HepG2 (cell line): ENCODE measurements at regions not wholly inside any gene's neighbourhood (a gene's known extent, or its start where the extent isn't known, plus 50 kb on each side); places are given as distances from the start of the nearest gene placed in this dataset.

Experiments used
- ATAC-seq: fragments of 200-7000 bp; cut with Tn5 transposase; 3 replicates; pipeline ENCODE4 v1.9.1; 2020; ENCODE audit warnings: mild to moderate bottlenecking, moderate library complexity
- BruUV-seq: library from RNA; stranded (reverse); fragments of 400-500 nt; replicated peaks from 2 replicates; lab custom pipeline; 2021; lab: Mats Ljungman, UMichigan
- CTCF ChIA-PET: fragments of 300-600 bp; formaldehyde crosslinking; extraction: SDS; loops from one replicate; lab custom pipeline; 2021; ENCODE audit warnings: low total read pairs, inconsistent platforms, low intra/inter-chr PET ratio; lab: Yijun Ruan, JAX
- POLR2A ChIA-PET: fragments of 350-600 bp; sonication (Branson Sonifier 250); formaldehyde crosslinking; loops from one replicate; lab custom pipeline; 2020; ENCODE audit warnings: antibody characterized with exemption, inconsistent platforms; lab: Yijun Ruan, JAX
- DNase-seq: peaks from one replicate; pipeline ENCODE4 v3.0.0-alpha.2; 2015; ENCODE audit warnings: low spot score
- FAIRE-seq: peaks from 3 replicates; lab custom pipeline; 2011; peaks lifted over from hg19 to GRCh38; lab: Jason Lieb, UNC
- H2AFZ ChIP-seq: one replicate; pipeline ENCODE4 v1.6.1; 2011; ENCODE audit warnings: low read length, inconsistent platforms
- H3K27ac ChIP-seq: fragments of 300-600 bp; 3 replicates; pipeline ENCODE4 v1.8.0; 2011; ENCODE audit warnings: mixed run types, mild to moderate bottlenecking, mixed read lengths, low read length, inconsistent platforms; ENCODE audit not compliant: insufficient read depth; ENCODE audit errors: extremely low read length
- H3K27me3 ChIP-seq, 2 experiments: fragments of 200-600 bp in 1 of 2; 2 replicates in 1 of 2; 3 replicates in 1 of 2; pipeline versions ENCODE4 v1.6.0 to v1.8.0; 2011; ENCODE audit warnings: low read length in 2 of 2, mild to moderate bottlenecking in 2 of 2, moderate library complexity in 2 of 2, inconsistent platforms in 1 of 2; ENCODE audit not compliant: insufficient read depth in 2 of 2, control insufficient read depth in 1 of 2
- H3K36me3 ChIP-seq, 2 experiments: fragments of 200-600 bp in 1 of 2; replicated peaks in 1 of 2; 2 replicates in 1 of 2; 3 replicates in 1 of 2; pipeline versions ENCODE4 v1.5.1 to v1.8.0; 2011; ENCODE audit warnings: low read length in 2 of 2, inconsistent platforms in 1 of 2; ENCODE audit not compliant: insufficient read depth in 2 of 2, control insufficient read depth in 1 of 2
- H3K4me1 ChIP-seq: 2 replicates; pipeline ENCODE4 v1.5.1; 2012; ENCODE audit warnings: low read length, inconsistent platforms; ENCODE audit not compliant: insufficient read depth
- H3K4me2 ChIP-seq: 2 replicates; pipeline ENCODE4 v1.6.0; 2011; ENCODE audit warnings: low read depth, low read length, inconsistent platforms
- H3K4me3 ChIP-seq, 3 experiments: fragments of 200-600 bp in 1 of 3; sonication (generic), shearing (Covaris generic) in 1 of 3; replicated peaks in 1 of 3; 2 replicates each; pipeline ENCODE4 v1.5.1; 2011 to 2016; ENCODE audit warnings: low read length in 3 of 3, inconsistent platforms in 2 of 3, low read depth in 2 of 3, mild to moderate bottlenecking in 2 of 3, control low read depth in 1 of 3, mixed read lengths in 1 of 3; ENCODE audit not compliant: insufficient read depth in 1 of 3
- H3K79me2 ChIP-seq: one replicate; pipeline ENCODE4 v1.6.1; 2011; ENCODE audit warnings: low read length, inconsistent platforms; ENCODE audit not compliant: insufficient read depth
- H3K9ac ChIP-seq: 2 replicates; pipeline ENCODE4 v1.6.0; 2011; ENCODE audit warnings: mild to moderate bottlenecking, low read depth, low read length, inconsistent platforms; ENCODE audit not compliant: insufficient read depth
- H3K9me3 ChIP-seq: 2 replicates; pipeline ENCODE4 v1.5.1; 2012; ENCODE audit warnings: mild to moderate bottlenecking, low read length
- H4K20me1 ChIP-seq: 2 replicates; pipeline ENCODE4 v1.6.0; 2011; ENCODE audit warnings: inconsistent platforms, mild to moderate bottlenecking, low read length, moderate library complexity; ENCODE audit not compliant: insufficient read depth
- AHR ChIP-seq: IDR thresholded peaks from 2 replicates; pipeline ENCODE4 v1.6.1; 2018; ENCODE audit warnings: missing genetic modification reagents, missing compliant biosample characterization
- ATAD3A ChIP-seq: sonication (generic); formaldehyde crosslinking; IDR thresholded peaks from 2 replicates; pipeline ENCODE4 v1.4.0; 2020; ENCODE audit warnings: missing genetic modification reagents
- HNF4G ChIP-seq, 2 experiments: sonication (generic) in 1 of 2; formaldehyde crosslinking in 1 of 2; IDR thresholded peaks; 2 replicates each; pipeline versions ENCODE4 v1.4.0 to v1.6.1; 2011 to 2020; ENCODE audit warnings: borderline replicate concordance in 2 of 2, low read depth in 2 of 2, mild to moderate bottlenecking in 2 of 2, low read length in 1 of 2, missing genetic modification reagents in 1 of 2, moderate library complexity in 1 of 2
- KLF13 ChIP-seq: sonication (generic); formaldehyde crosslinking; IDR thresholded peaks from 2 replicates; pipeline ENCODE4 v1.4.0; 2020; ENCODE audit warnings: mild to moderate bottlenecking, missing genetic modification reagents
- MIER2 ChIP-seq: IDR thresholded peaks from 2 replicates; pipeline ENCODE4 v1.6.1; 2016; ENCODE audit warnings: missing biosample characterization, missing genetic modification reagents
- MXD4 ChIP-seq: IDR thresholded peaks from 2 replicates; pipeline ENCODE4 v1.6.1; 2016; ENCODE audit warnings: mild to moderate bottlenecking, missing biosample characterization, missing genetic modification reagents
- RARG ChIP-seq: sonication (generic); formaldehyde crosslinking; IDR thresholded peaks from 2 replicates; pipeline ENCODE4 v1.4.0; 2020; ENCODE audit warnings: low read depth, mild to moderate bottlenecking, missing genetic modification reagents
- RFX5 ChIP-seq: IDR thresholded peaks from 2 replicates; pipeline ENCODE4 v1.6.1; 2011; ENCODE audit warnings: low read depth, low read length, improper control_type of control experiment
- SMC3 ChIP-seq: IDR thresholded peaks from 2 replicates; pipeline ENCODE4 v1.6.1; 2011; ENCODE audit warnings: low read length, improper control_type of control experiment
- SOX13 ChIP-seq, 3 experiments: fragments of 450-650 bp in 1 of 3; sonication (generic) in 1 of 3; formaldehyde crosslinking in 1 of 3; IDR thresholded peaks in 2 of 3; conservative IDR thresholded peaks in 1 of 3; 2 replicates each; pipeline versions ENCODE4 v1.5.0 to v1.6.1; 2016 to 2020; ENCODE audit warnings: antibody characterized with exemption in 1 of 3, mild to moderate bottlenecking in 1 of 3, missing compliant biosample characterization in 1 of 3, missing genetic modification reagents in 1 of 3, moderate library complexity in 1 of 3
- TRIM24 ChIP-seq: sonication (generic); formaldehyde crosslinking; IDR thresholded peaks from 2 replicates; pipeline ENCODE4 v1.8.0; 2022; ENCODE audit warnings: mild to moderate bottlenecking, missing genetic modification reagents
- ZFP36 ChIP-seq: fragments of 150-350 bp; IDR thresholded peaks from 2 replicates; pipeline ENCODE4 v1.6.1; 2018; ENCODE audit warnings: borderline replicate concordance, low read length, low read depth; ENCODE audit not compliant: partially characterized antibody
- ZNF274 ChIP-seq: sonication (generic); formaldehyde crosslinking; IDR thresholded peaks from 2 replicates; pipeline ENCODE4 v1.5.1; 2020; ENCODE audit warnings: mild to moderate bottlenecking, missing genetic modification reagents
- ZNF337 ChIP-seq: sonication (generic); formaldehyde crosslinking; IDR thresholded peaks from 2 replicates; pipeline ENCODE4 v1.5.1; 2020; ENCODE audit warnings: missing genetic modification reagents, low read depth, mild to moderate bottlenecking, borderline replicate concordance
- ZNF552 ChIP-seq: sonication (generic); formaldehyde crosslinking; IDR thresholded peaks from 2 replicates; pipeline ENCODE4 v1.9.0; 2022; ENCODE audit warnings: missing genetic modification reagents, mild to moderate bottlenecking, borderline replicate concordance
- ZNF558 ChIP-seq: sonication (generic); formaldehyde crosslinking; IDR thresholded peaks from 2 replicates; pipeline ENCODE4 v1.9.0; 2022; ENCODE audit warnings: mild to moderate bottlenecking, missing genetic modification reagents, borderline replicate concordance
- ZNF839 ChIP-seq: sonication (generic); formaldehyde crosslinking; IDR thresholded peaks from 2 replicates; pipeline ENCODE4 v1.4.0; 2020; ENCODE audit warnings: missing genetic modification reagents, mild to moderate bottlenecking, borderline replicate concordance
- WGBS: methylation state at CpG from one replicate; pipeline ENCODE4 v1.1.6; 2017; ENCODE audit warnings: low lambda C conversion rate; 5-methylcytosine and 5-hydroxymethylcytosine counted together
- in situ Hi-C: cut with HindIII; loops from 2 replicates; pipeline ENCODE4 v1.10.0; 2017; ENCODE audit warnings: low pct_unique_long_range_greater_than_20kb; ENCODE audit not compliant: extremely low pct_ligation_motif_present
- intact Hi-C: fragments of 100-400 bp; cut with micrococcal nuclease; formaldehyde crosslinking; loops from one replicate; pipeline ENCODE4 v1.10.0; 2022; ENCODE audit not compliant: unreplicated experiment
- TF ChIP-seq, protein P1 (sequence below): IDR thresholded peaks from 2 replicates; pipeline ENCODE4 v1.6.1; 2016; ENCODE audit warnings: control low read depth

DNA sequence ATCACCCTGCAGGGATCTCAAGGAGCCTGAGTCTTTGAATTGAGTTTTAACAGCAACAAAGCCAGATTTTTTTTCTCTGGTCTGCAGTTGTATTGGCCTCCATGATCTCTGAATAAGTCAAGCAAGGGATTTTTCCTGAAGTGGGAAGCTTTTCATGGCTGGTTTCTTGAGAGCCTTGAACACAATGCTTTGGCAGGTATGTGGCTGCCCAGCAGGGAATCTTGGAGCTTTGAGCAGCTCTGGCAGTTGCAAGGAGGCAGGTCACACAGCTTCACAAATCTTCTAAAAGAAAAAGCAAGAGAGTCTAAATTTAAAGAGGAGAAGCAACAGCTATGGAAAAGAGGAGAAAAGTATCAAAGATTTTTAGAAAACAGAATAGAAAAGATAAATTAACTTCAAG lies 60.1 kb downstream of the RPS29 start:
- POLR2A ChIA-PET: no interaction called here
- DNase-seq: no peak
- in situ Hi-C loops: no loop called here
- CTCF ChIA-PET: no interaction called here
- no TSS peak for BruUV-seq
- H3K27me3 ChIP-seq: no peaks in the 10 kb centered on the region
- no peaks in the 10 kb centered on the region for H3K4me1 ChIP-seq
- H3K9ac ChIP-seq: no peak overlapping the region
- H3K36me3 ChIP-seq: no peaks in the 10 kb centered on the region
- H3K4me2 ChIP-seq: no peak overlapping the region
- TF ChIP-seq MIER2: no peak
- no peak for TF ChIP-seq HNF4G (IDR thresholded peaks at IDR 0.05; ENCODE audit: borderline replicate concordance, low read depth, low read length)
- no peak for TF ChIP-seq HNF4G (CRISPR knock-in tag; IDR thresholded peaks at IDR 0.05; ENCODE audit: borderline replicate concordance, low read depth)
- no peak for TF ChIP-seq TRIM24 (CRISPR knock-in tag)
- no peak for TF ChIP-seq SOX13 (IDR thresholded peaks at IDR 0.05)
- no peak for TF ChIP-seq SOX13 (CRISPR knock-in tag; conservative IDR thresholded peaks at IDR 0.05 in 1 of 2, IDR thresholded peaks at IDR 0.05 in 1 of 2)
- TF ChIP-seq RFX5: no peak
- TF ChIP-seq KLF13 (CRISPR knock-in tag): no peak
- TF ChIP-seq ZNF558 (CRISPR knock-in tag): no peak
- no peak for TF ChIP-seq ATAD3A (CRISPR knock-in tag)
- TF ChIP-seq, all 625 proteins: peak for 0
- no peak overlapping the region for H3K27ac ChIP-seq
- H3K9me3 ChIP-seq: no peaks in the 10 kb centered on the region
- ATAC-seq: no peak
- intact Hi-C loops: no loop called here
- H3K79me2 ChIP-seq: no peaks in the 10 kb centered on the region
- no peak overlapping the region for H3K4me3 ChIP-seq
- no peaks in the 10 kb centered on the region for H4K20me1 ChIP-seq
- no peak overlapping the region for H2AFZ ChIP-seq
- FAIRE-seq: no peak

DNA sequence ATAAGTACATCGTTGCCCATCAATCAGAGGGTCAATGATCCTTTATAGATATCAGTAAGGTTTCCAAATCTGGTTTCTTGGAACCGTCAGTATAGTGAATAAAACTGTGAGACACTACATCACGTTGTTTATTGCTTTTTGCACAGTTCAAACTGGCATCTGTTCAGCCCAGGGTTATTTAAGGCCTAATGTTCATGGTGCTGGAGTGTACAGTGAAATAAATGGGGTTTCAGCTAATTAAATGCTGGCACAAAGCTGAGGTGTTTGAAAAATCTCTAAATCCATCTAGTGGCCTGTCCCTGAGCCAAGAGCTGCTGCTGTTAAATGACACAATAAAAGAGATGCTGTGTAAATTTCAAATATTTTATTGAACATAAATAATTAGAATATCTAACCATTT lies 69.9 kb downstream of the RPS29 start:
- Histone ChIP-seq H4K20me1 (no peaks in the 10 kb centered on the region), H2AFZ (no peak overlapping the region), H3K27ac (no peak overlapping the region), H3K9ac (no peak overlapping the region), H3K4me2 (no peak overlapping the region), H3K79me2 (no peaks in the 10 kb centered on the region), H3K27me3 (no peaks in the 10 kb centered on the region), H3K9me3 (no peaks in the 10 kb centered on the region), H3K36me3 (no peaks in the 10 kb centered on the region), H3K4me3 (no peak overlapping the region), H3K4me1 (no peaks in the 10 kb centered on the region)
- ATAC-seq: no peak
- 3% methylated on average over 3 of the region's 3 CpGs for WGBS
- in situ Hi-C loops (no loop called here), intact Hi-C loops (no loop called here)
- no TSS peak for BruUV-seq
- ChIA-PET POLR2A (no interaction called here), CTCF (no interaction called here)
- no peak for DNase-seq
- FAIRE-seq: no peak
- no peak for TF ChIP-seq SMC3
- TF ChIP-seq RARG: no peak
- no peak for TF ChIP-seq HNF4G (IDR thresholded peaks at IDR 0.05; ENCODE audit: borderline replicate concordance, low read depth, low read length)
- no peak for TF ChIP-seq HNF4G (CRISPR knock-in tag; IDR thresholded peaks at IDR 0.05; ENCODE audit: borderline replicate concordance, low read depth)
- TF ChIP-seq ZFP36: no peak
- no peak for TF ChIP-seq ZNF839
- no peak for TF ChIP-seq MXD4 (CRISPR knock-in tag)
- TF ChIP-seq, protein P1, sequence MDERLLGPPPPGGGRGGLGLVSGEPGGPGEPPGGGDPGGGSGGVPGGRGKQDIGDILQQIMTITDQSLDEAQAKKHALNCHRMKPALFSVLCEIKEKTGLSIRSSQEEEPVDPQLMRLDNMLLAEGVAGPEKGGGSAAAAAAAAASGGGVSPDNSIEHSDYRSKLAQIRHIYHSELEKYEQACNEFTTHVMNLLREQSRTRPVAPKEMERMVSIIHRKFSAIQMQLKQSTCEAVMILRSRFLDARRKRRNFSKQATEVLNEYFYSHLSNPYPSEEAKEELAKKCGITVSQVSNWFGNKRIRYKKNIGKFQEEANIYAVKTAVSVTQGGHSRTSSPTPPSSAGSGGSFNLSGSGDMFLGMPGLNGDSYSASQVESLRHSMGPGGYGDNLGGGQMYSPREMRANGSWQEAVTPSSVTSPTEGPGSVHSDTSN (CRISPR knock-in tag): no peak
- TF ChIP-seq ZNF274 (CRISPR knock-in tag): no peak
- TF ChIP-seq AHR: no peak
- TF ChIP-seq ZNF337 (CRISPR knock-in tag): no peak
- no peak for TF ChIP-seq ZNF552 (CRISPR knock-in tag)
